ENCODE measurements at regions not wholly inside any gene's neighbourhood (a gene's known extent, or its start where the extent isn't known, plus 50 kb on each side); places are given as distances from the start of the nearest gene placed in this dataset.

DNA sequence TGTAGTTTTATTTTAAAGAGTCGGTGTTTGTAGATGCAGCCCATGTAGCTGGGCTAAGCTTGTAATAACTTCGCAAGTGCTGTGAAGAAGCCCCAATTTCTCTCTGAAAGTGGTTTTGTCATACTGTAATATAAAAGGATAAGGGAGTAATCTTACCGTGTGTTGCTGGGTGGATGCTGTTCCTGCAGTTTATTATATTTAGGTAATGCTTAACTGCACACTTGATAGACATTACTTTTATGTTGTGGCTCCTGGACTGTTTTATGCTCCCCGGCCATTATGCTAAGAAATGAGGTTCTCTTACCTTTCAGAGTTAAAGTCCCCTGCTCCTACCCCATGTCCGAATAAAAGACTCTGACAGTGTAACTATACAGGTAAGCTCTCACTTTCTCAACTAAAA lies 789.4 kb downstream of the RPA4 start:
- no peaks in the 10 kb centered on the region for H3K36me3 ChIP-seq
- no peak for DNase-seq
- intact Hi-C loops (cut with DNase I; ENCODE audit: low total_unique reads), result no loop called here
- TF ChIP-seq CTCF (IDR thresholded peaks at IDR 0.05), result no peak
- TF ChIP-seq POLR2AphosphoS5 (IDR thresholded peaks at IDR 0.05), result no peak
- TF ChIP-seq EP300 (IDR thresholded peaks at IDR 0.05), result no peak
- no peak for TF ChIP-seq POLR2A (IDR thresholded peaks at IDR 0.05)
- H3K27me3 ChIP-seq, result no peaks in the 10 kb centered on the region
- H3K4me1 ChIP-seq, result no peaks in the 10 kb centered on the region
- no peak overlapping the region for H3K4me3 ChIP-seq
- 87 to 94% (median 89%) methylated on average over 5 of the region's 5 CpGs for WGBS, 5 donors
- no peaks in the 10 kb centered on the region for H3K9me3 ChIP-seq
- no peak overlapping the region for H3K27ac ChIP-seq

GRCh38 chrX:97682991-97683840 lies 799.5 kb downstream of the RPA4 start:
- no peak overlapping the region for H3K27ac ChIP-seq
- 58 to 91% (median 72%) methylated on average over 1 to 3 of the region's 3 CpGs for WGBS, 5 donors

GRCh38 chrX:97685753-97686152 lies 802.0 kb downstream of the RPA4 start:
- Histone ChIP-seq H3K36me3 (no peaks in the 10 kb centered on the region), H3K27me3 (no peaks in the 10 kb centered on the region), H3K4me3 (no peak overlapping the region), H3K4me1 (no peaks in the 10 kb centered on the region), H3K9me3 (no peaks in the 10 kb centered on the region), H3K27ac (no peak overlapping the region)
- DNase-seq, result peak in 1 of 2 donors; percentile 34
- intact Hi-C loops (cut with DNase I; ENCODE audit: low total_unique reads), result no loop called here
- TF ChIP-seq CTCF (IDR thresholded peaks at IDR 0.05) (peak in 4 of 7 experiments; percentile 9 to 33 (median 30)), POLR2A (IDR thresholded peaks at IDR 0.05) (no peak), POLR2AphosphoS5 (IDR thresholded peaks at IDR 0.05) (no peak), EP300 (IDR thresholded peaks at IDR 0.05) (no peak)
- 51 to 60% (median 57%) methylated on average over 4 of the region's 4 CpGs for WGBS, 5 donors

More at GRCh38 chrX:97682991-97683840, 799.5 kb downstream of the RPA4 start:
- intact Hi-C loops (cut with DNase I; ENCODE audit: low total_unique reads), result no loop called here
- peaks cover 0 to 4% (median 0%) of the 10 kb centered on the region in 4 donors for H3K9me3 ChIP-seq
- no peaks in the 10 kb centered on the region for H3K27me3 ChIP-seq
- TF ChIP-seq POLR2A (IDR thresholded peaks at IDR 0.05) (no peak), CTCF (IDR thresholded peaks at IDR 0.05) (no peak), EP300 (IDR thresholded peaks at IDR 0.05) (no peak), POLR2AphosphoS5 (IDR thresholded peaks at IDR 0.05) (no peak)
- H3K4me3 ChIP-seq, result no peak overlapping the region
- no peaks in the 10 kb centered on the region for H3K4me1 ChIP-seq
- H3K36me3 ChIP-seq, result no peaks in the 10 kb centered on the region
- DNase-seq, result no peak

GRCh38 chrX:97691901-97692455 lies 808.3 kb downstream of the RPA4 start:
- WGBS, 5 donors, result 27 to 50% (median 37%) methylated on average over 2 of the region's 2 CpGs

More at GRCh38 chrX:97691901-97692455, 808.3 kb downstream of the RPA4 start:
- no peak for TF ChIP-seq POLR2A (IDR thresholded peaks at IDR 0.05)
- TF ChIP-seq POLR2AphosphoS5 (IDR thresholded peaks at IDR 0.05), result no peak
- TF ChIP-seq CTCF (IDR thresholded peaks at IDR 0.05), result no peak
- no peak for TF ChIP-seq EP300 (IDR thresholded peaks at IDR 0.05)
- no peaks in the 10 kb centered on the region for H3K4me1 ChIP-seq
- H3K4me3 ChIP-seq, result no peak overlapping the region
- no peaks in the 10 kb centered on the region for H3K27me3 ChIP-seq
- DNase-seq, result no peak
- no peak overlapping the region for H3K27ac ChIP-seq
- intact Hi-C loops (cut with DNase I; ENCODE audit: low total_unique reads), result no loop called here
- peaks cover 0 to 3% (median 0%) of the 10 kb centered on the region in 4 donors for H3K9me3 ChIP-seq
- H3K36me3 ChIP-seq, result no peaks in the 10 kb centered on the region
